GM23338 (cell line): ENCODE measurements at regions not wholly inside any gene's neighbourhood (a gene's known extent, or its start where the extent isn't known, plus 50 kb on each side); places are given as distances from the start of the nearest gene placed in this dataset.

ENCODE experiments used
- EZH2 ChIP-seq: fragments of 200-600 bp; sonication (generic); IDR thresholded peaks from one replicate; pipeline ENCODE4 v1.8.0; 2017; ENCODE audit warnings: antibody characterized with exemption, mild to moderate bottlenecking, low read depth; ENCODE audit not compliant: unreplicated experiment
- POLR2AphosphoS5 ChIP-seq: IDR thresholded peaks from 2 replicates; pipeline ENCODE4 v1.6.1; 2016; ENCODE audit warnings: antibody characterized with exemption, low read depth
- TF ChIP-seq, protein P1 (sequence below), 2 experiments: fragments of 200-600 bp in 1 of 2; sonication (generic) in 1 of 2; conservative IDR thresholded peaks; 2 replicates each; pipeline versions ENCODE4 v1.5.1 to v1.6.1; 2016 to 2017; ENCODE audit warnings: antibody characterized with exemption in 2 of 2, low read depth in 2 of 2, mild to moderate bottlenecking in 2 of 2, moderate library complexity in 1 of 2
- TF ChIP-seq, protein P2 (sequence below): IDR thresholded peaks from one replicate; pipeline ENCODE4 v1.6.1; 2018; ENCODE audit warnings: antibody characterized with exemption; ENCODE audit not compliant: unreplicated experiment

DNA sequence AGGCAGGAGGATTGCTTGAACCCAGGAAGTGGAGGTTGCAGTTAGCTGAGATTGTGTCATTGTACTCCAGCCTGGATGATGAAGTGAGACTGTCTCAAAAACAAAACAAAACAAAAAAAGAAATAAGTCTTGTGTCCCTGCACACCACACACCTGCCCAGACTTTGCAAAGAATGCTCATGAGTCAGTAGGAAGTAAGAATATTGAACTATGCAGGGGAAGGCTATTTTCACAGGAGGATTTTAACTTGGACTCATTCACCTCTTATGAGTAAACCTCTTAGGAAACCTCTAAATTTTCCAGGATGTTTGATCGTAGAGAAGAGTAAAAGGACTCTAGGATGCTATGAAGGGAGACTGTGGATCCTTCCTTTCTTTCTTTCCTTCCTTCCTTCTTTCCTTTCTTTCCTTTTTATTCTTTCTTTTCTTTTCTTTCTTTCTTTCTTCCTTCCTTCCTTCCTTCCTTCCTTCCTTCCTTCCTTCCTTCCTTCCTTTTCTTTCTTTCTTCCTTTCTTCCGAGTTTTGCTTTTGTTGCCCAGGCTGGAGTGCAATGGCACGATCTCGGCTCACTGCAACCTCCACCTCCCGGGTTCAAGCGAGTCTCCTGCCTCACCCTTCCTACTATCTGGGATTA lies 96.7 kb upstream of the CLINT1 start:
- TF ChIP-seq, protein P1, sequence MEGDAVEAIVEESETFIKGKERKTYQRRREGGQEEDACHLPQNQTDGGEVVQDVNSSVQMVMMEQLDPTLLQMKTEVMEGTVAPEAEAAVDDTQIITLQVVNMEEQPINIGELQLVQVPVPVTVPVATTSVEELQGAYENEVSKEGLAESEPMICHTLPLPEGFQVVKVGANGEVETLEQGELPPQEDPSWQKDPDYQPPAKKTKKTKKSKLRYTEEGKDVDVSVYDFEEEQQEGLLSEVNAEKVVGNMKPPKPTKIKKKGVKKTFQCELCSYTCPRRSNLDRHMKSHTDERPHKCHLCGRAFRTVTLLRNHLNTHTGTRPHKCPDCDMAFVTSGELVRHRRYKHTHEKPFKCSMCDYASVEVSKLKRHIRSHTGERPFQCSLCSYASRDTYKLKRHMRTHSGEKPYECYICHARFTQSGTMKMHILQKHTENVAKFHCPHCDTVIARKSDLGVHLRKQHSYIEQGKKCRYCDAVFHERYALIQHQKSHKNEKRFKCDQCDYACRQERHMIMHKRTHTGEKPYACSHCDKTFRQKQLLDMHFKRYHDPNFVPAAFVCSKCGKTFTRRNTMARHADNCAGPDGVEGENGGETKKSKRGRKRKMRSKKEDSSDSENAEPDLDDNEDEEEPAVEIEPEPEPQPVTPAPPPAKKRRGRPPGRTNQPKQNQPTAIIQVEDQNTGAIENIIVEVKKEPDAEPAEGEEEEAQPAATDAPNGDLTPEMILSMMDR (conservative IDR thresholded peaks at IDR 0.05; ENCODE audit: low read depth in 2 of 2): no peak
- TF ChIP-seq, protein P2, sequence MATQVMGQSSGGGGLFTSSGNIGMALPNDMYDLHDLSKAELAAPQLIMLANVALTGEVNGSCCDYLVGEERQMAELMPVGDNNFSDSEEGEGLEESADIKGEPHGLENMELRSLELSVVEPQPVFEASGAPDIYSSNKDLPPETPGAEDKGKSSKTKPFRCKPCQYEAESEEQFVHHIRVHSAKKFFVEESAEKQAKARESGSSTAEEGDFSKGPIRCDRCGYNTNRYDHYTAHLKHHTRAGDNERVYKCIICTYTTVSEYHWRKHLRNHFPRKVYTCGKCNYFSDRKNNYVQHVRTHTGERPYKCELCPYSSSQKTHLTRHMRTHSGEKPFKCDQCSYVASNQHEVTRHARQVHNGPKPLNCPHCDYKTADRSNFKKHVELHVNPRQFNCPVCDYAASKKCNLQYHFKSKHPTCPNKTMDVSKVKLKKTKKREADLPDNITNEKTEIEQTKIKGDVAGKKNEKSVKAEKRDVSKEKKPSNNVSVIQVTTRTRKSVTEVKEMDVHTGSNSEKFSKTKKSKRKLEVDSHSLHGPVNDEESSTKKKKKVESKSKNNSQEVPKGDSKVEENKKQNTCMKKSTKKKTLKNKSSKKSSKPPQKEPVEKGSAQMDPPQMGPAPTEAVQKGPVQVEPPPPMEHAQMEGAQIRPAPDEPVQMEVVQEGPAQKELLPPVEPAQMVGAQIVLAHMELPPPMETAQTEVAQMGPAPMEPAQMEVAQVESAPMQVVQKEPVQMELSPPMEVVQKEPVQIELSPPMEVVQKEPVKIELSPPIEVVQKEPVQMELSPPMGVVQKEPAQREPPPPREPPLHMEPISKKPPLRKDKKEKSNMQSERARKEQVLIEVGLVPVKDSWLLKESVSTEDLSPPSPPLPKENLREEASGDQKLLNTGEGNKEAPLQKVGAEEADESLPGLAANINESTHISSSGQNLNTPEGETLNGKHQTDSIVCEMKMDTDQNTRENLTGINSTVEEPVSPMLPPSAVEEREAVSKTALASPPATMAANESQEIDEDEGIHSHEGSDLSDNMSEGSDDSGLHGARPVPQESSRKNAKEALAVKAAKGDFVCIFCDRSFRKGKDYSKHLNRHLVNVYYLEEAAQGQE: no peak
- TF ChIP-seq EZH2: no peak
- TF ChIP-seq POLR2AphosphoS5: no peak
